Hepatocyte (in vitro differentiated cells): ENCODE measurements at regions not wholly inside any gene's neighbourhood (a gene's known extent, or its start where the extent isn't known, plus 50 kb on each side); places are given as distances from the start of the nearest gene placed in this dataset.

Experiments
- DNase-seq: peaks from one replicate; pipeline ENCODE4 v3.0.0-alpha.2; 2016; ENCODE audit warnings: low spot score
- H2AFZ ChIP-seq: fragments of 200-600 bp; sonication (generic); 2 replicates; pipeline ENCODE4 v1.6.0; 2016; ENCODE audit warnings: antibody characterized with exemption, mild to moderate bottlenecking
- H3K27ac ChIP-seq: fragments of 200-600 bp; sonication (generic); 2 replicates; pipeline ENCODE4 v1.5.1; 2016; ENCODE audit warnings: mild to moderate bottlenecking
- H3K27me3 ChIP-seq: fragments of 200-600 bp; sonication (generic); 2 replicates; pipeline ENCODE4 v1.6.1; 2016
- H3K36me3 ChIP-seq: fragments of 200-600 bp; sonication (generic); replicated peaks from 2 replicates; pipeline ENCODE4 v1.5.1; 2016; ENCODE audit warnings: low read depth; ENCODE audit not compliant: insufficient read depth
- H3K4me1 ChIP-seq: fragments of 200-600 bp; sonication (generic); 2 replicates; pipeline ENCODE4 v1.5.1; 2016; ENCODE audit warnings: mild to moderate bottlenecking, moderate library complexity; ENCODE audit not compliant: insufficient read depth
- H3K4me2 ChIP-seq: fragments of 200-600 bp; sonication (generic); 2 replicates; pipeline ENCODE4 v1.6.0; 2016
- H3K4me3 ChIP-seq: fragments of 200-600 bp; sonication (generic); 2 replicates; pipeline ENCODE4 v1.5.1; 2016; ENCODE audit warnings: mild to moderate bottlenecking
- H3K79me2 ChIP-seq: fragments of 200-600 bp; sonication (generic); 2 replicates; pipeline ENCODE4 v1.6.0; 2017; ENCODE audit warnings: mild to moderate bottlenecking
- H3K9me2 ChIP-seq: fragments of 200-600 bp; sonication (generic); replicated peaks from 2 replicates; pipeline ENCODE4 v1.6.0; 2017; ENCODE audit warnings: mild to moderate bottlenecking; ENCODE audit not compliant: insufficient read depth
- H3K9me3 ChIP-seq: fragments of 200-600 bp; sonication (generic); 2 replicates; pipeline ENCODE4 v1.5.1; 2016; ENCODE audit warnings: low read depth, mild to moderate bottlenecking
- H4K20me1 ChIP-seq: fragments of 200-600 bp; sonication (generic); 2 replicates; pipeline ENCODE4 v1.6.0; 2016; ENCODE audit warnings: mild to moderate bottlenecking; ENCODE audit not compliant: insufficient read depth, poor library complexity, severe bottlenecking
- EZH2 ChIP-seq: fragments of 200-600 bp; sonication (generic); IDR thresholded peaks from 2 replicates; pipeline ENCODE4 v1.6.1; 2016; ENCODE audit warnings: antibody characterized with exemption, mild to moderate bottlenecking, borderline replicate concordance
- EZH2phosphoT487 ChIP-seq: fragments of 200-600 bp; sonication (generic); IDR thresholded peaks from one replicate; pipeline ENCODE4 v1.6.1; 2018; ENCODE audit warnings: antibody characterized with exemption, mild to moderate bottlenecking, low read depth, moderate library complexity; ENCODE audit not compliant: unreplicated experiment, severe bottlenecking
- WGBS: methylation state at CpG from one replicate; pipeline ENCODE4 v1.1.6; 2016; ENCODE audit warnings: low lambda C conversion rate; ENCODE audit errors: missing lambda C conversion rate; 5-methylcytosine and 5-hydroxymethylcytosine counted together
- TF ChIP-seq, protein P1 (sequence below): fragments of 200-600 bp; sonication (generic); IDR thresholded peaks from 2 replicates; pipeline ENCODE4 v1.5.1; 2016; ENCODE audit warnings: antibody characterized with exemption, mild to moderate bottlenecking; ENCODE audit not compliant: poor library complexity

DNA sequence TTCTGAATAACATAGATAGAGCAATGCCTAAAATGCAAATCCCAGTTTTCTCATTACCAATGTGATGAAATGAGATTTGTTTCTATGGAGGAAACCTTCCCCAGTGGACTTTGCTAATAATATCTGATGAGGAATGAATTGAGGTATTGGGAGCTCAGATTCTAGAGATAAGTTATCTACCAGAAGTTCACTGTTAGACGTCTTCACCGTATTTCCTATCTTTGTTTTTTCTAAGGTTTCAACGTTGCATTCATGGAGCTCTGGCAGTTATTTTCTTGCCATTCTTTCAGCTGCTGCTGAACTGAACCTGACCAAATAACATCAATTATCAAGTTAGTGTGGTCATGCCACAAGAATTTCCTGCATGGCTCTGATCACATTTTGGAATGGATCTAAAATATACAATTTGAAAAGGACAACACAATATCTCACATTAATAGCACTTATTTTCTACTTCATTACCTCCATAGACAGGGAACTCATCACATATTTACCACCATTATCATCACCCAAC, 511.8 kb upstream of the LCORL start:
- Histone ChIP-seq H4K20me1 (no peaks in the 10 kb centered on the region), H3K36me3 (no peaks in the 10 kb centered on the region), H3K27me3 (no peaks in the 10 kb centered on the region), H3K79me2 (no peaks in the 10 kb centered on the region), H2AFZ (no peak overlapping the region), H3K27ac (no peak overlapping the region), H3K4me1 (no peaks in the 10 kb centered on the region), H3K4me2 (no peak overlapping the region), H3K4me3 (no peak overlapping the region), H3K9me3 (no peaks in the 10 kb centered on the region), H3K9me2 (no peaks in the 10 kb centered on the region)
- TF ChIP-seq, protein P1, sequence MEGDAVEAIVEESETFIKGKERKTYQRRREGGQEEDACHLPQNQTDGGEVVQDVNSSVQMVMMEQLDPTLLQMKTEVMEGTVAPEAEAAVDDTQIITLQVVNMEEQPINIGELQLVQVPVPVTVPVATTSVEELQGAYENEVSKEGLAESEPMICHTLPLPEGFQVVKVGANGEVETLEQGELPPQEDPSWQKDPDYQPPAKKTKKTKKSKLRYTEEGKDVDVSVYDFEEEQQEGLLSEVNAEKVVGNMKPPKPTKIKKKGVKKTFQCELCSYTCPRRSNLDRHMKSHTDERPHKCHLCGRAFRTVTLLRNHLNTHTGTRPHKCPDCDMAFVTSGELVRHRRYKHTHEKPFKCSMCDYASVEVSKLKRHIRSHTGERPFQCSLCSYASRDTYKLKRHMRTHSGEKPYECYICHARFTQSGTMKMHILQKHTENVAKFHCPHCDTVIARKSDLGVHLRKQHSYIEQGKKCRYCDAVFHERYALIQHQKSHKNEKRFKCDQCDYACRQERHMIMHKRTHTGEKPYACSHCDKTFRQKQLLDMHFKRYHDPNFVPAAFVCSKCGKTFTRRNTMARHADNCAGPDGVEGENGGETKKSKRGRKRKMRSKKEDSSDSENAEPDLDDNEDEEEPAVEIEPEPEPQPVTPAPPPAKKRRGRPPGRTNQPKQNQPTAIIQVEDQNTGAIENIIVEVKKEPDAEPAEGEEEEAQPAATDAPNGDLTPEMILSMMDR = no peak
- no peak for TF ChIP-seq EZH2
- no peak for TF ChIP-seq EZH2phosphoT487
- no peak for DNase-seq
- WGBS = 51% methylated on average over 3 of the region's 3 CpGs

DNA sequence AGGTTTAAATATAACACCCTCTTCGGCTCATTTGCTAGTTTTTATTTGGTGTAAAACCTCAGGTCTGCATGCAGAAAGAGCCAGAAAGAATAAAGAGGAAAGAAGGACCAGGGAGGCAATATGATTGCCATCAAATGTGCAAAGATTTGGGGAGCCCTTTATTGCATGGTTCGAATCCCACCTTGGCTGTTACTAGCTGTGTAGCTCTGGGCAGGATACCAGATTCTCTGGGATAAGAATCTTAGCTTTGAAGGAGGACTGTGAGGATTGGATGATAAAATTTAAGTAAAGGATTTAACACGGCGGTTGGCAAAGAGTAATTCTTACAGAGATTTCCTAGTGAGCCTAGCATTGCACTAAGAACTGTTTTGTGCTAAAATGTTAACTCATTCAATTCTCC, 510.2 kb upstream of the LCORL start:
- 90% methylated on average over 4 of the region's 4 CpGs for WGBS

DNA sequence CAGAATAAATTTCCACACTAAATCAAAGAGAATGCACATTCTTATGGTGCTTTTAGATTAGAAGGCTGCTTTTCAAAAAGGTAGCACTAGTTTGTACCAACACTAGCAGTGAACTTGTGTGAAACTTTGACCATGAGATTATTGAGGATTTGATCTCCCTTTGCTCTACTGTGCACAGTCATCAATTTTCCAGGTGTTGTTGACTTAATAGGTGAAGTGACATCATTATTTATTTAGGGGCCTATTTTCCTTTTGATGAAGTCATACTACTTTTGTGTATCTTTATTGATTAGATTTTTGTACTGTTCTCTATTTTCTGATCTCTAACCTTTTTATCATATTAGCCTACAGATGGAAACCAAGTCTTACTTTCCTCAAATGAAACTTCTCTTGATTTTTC, 507.9 kb upstream of the LCORL start:
- Histone ChIP-seq H3K9me2 (no peaks in the 10 kb centered on the region), H4K20me1 (no peaks in the 10 kb centered on the region), H3K9me3 (no peaks in the 10 kb centered on the region), H3K27ac (no peak overlapping the region), H3K4me1 (no peaks in the 10 kb centered on the region), H3K4me3 (no peak overlapping the region), H3K36me3 (no peaks in the 10 kb centered on the region), H3K27me3 (no peaks in the 10 kb centered on the region), H3K4me2 (no peak overlapping the region), H3K79me2 (no peaks in the 10 kb centered on the region), H2AFZ (no peak overlapping the region)
- TF ChIP-seq, protein P1 = no peak
- TF ChIP-seq EZH2phosphoT487 = no peak
- TF ChIP-seq EZH2 = no peak
- DNase-seq = no peak

More for the DNA sequence above, 510.2 kb upstream of the LCORL start:
- H3K36me3 ChIP-seq = no peaks in the 10 kb centered on the region
- H3K4me1 ChIP-seq = no peaks in the 10 kb centered on the region
- no peaks in the 10 kb centered on the region for H3K9me3 ChIP-seq
- no peak for DNase-seq
- TF ChIP-seq EZH2 = no peak
- TF ChIP-seq, protein P1 = no peak
- TF ChIP-seq EZH2phosphoT487 = no peak
- H2AFZ ChIP-seq = no peak overlapping the region
- H3K27me3 ChIP-seq = no peaks in the 10 kb centered on the region
- H3K27ac ChIP-seq = no peak overlapping the region
- no peaks in the 10 kb centered on the region for H4K20me1 ChIP-seq
- H3K79me2 ChIP-seq = no peaks in the 10 kb centered on the region
- no peak overlapping the region for H3K4me2 ChIP-seq
- H3K9me2 ChIP-seq = no peaks in the 10 kb centered on the region
- no peak overlapping the region for H3K4me3 ChIP-seq

DNA sequence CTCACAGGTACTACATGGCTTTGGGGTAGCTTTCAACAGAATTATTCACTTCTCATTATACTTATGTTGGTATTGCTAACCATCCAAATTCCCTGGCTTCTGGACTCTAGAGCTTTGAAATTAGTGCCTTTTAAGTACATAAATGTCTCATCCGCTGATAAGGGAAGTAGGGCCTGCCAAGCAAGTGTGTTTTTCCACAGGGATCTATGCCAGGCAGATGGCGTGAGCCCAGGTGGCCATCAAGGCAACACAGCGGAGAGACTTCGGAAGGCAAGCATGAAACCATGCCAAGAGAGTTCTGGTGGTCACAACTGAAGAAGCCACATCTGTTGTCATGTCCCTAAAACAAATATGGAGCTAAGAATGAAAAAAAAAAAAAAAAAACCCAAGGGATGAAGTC, 503.1 kb upstream of the LCORL start:
- no peaks in the 10 kb centered on the region for H3K27me3 ChIP-seq
- no peaks in the 10 kb centered on the region for H3K36me3 ChIP-seq
- no peak overlapping the region for H3K4me3 ChIP-seq
- H3K79me2 ChIP-seq = no peaks in the 10 kb centered on the region
- TF ChIP-seq, protein P1 = no peak
- TF ChIP-seq EZH2phosphoT487 (no peak), EZH2 (no peak)
- 89% methylated on average over 4 of the region's 4 CpGs for WGBS
- no peaks in the 10 kb centered on the region for H3K9me2 ChIP-seq
- no peak overlapping the region for H2AFZ ChIP-seq
- no peak overlapping the region for H3K27ac ChIP-seq
- H3K4me1 ChIP-seq = no peaks in the 10 kb centered on the region
- no peak for DNase-seq
- H4K20me1 ChIP-seq = no peaks in the 10 kb centered on the region
- H3K4me2 ChIP-seq = no peak overlapping the region
- no peaks in the 10 kb centered on the region for H3K9me3 ChIP-seq
